HG02798 (cell line): ENCODE measurements at regions not wholly inside any gene's neighbourhood (a gene's known extent, or its start where the extent isn't known, plus 50 kb on each side); places are given as distances from the start of the nearest gene placed in this dataset.
"Not testable (repeated sequence)": the region's sequence is repeated elsewhere in the genome, so short reads cannot be mapped to it uniquely, and the experiment has no call there.

Experiments used
- ATAC-seq: cut with Tn5 transposase; IDR thresholded peaks from one replicate; pipeline ENCODE4 v1.9.1; 2021; ENCODE audit warnings: mild to moderate bottlenecking; ENCODE audit not compliant: unreplicated experiment, poor library complexity

- no peak for ATAC-seq
Observed at GRCh38 chr13:76672420-76672819, 213.8 kb downstream of the KCTD12 start.

- no peak for ATAC-seq
Observed at GRCh38 chr13:76668716-76669115, 217.5 kb downstream of the KCTD12 start.

GRCh38 chr13:76668141-76668540, 218.1 kb downstream of the KCTD12 start:
- no peak for ATAC-seq

- no peak for ATAC-seq
Observed at GRCh38 chr13:76667551-76667950, 218.7 kb downstream of the KCTD12 start.

- no peak for ATAC-seq
Observed at GRCh38 chr13:76663592-76664335, 222.4 kb downstream of the KCTD12 start.

GRCh38 chr13:76659074-76659473, 227.1 kb downstream of the KCTD12 start:
- not testable (repeated sequence) for ATAC-seq

GRCh38 chr13:76656500-76656899, 229.7 kb downstream of the KCTD12 start:
- ATAC-seq, result no peak

GRCh38 chr13:76656056-76656455, 230.1 kb downstream of the KCTD12 start:
- ATAC-seq, result no peak

- ATAC-seq, result no peak
Observed at GRCh38 chr13:76654263-76654662, 231.9 kb downstream of the KCTD12 start.

- no peak for ATAC-seq
Observed at GRCh38 chr13:76651286-76651685, 234.9 kb downstream of the KCTD12 start.

GRCh38 chr13:76647550-76647949, 238.7 kb downstream of the KCTD12 start:
- no peak for ATAC-seq

- no peak for ATAC-seq
Observed at GRCh38 chr13:76646946-76647345, 239.3 kb downstream of the KCTD12 start.

- ATAC-seq, result no peak
Observed at GRCh38 chr13:76645632-76646031, 240.6 kb downstream of the KCTD12 start.

GRCh38 chr13:76644906-76645305, 241.3 kb downstream of the KCTD12 start:
- ATAC-seq, result no peak

- ATAC-seq, result no peak
Observed at GRCh38 chr13:76643596-76643995, 242.6 kb downstream of the KCTD12 start.

- no peak for ATAC-seq
Observed at GRCh38 chr13:76641056-76641455, 245.1 kb downstream of the KCTD12 start.

- ATAC-seq, result no peak
Observed at GRCh38 chr13:76638882-76639281, 247.3 kb downstream of the KCTD12 start.

- ATAC-seq, result no peak
Observed at GRCh38 chr13:76638181-76638580, 248.0 kb downstream of the KCTD12 start.

- no peak for ATAC-seq
Observed at GRCh38 chr13:76637641-76638141, 248.5 kb downstream of the KCTD12 start.

GRCh38 chr13:76636829-76637228, 249.4 kb downstream of the KCTD12 start:
- no peak for ATAC-seq

- ATAC-seq, result no peak
Observed at GRCh38 chr13:76635232-76636230, 250.7 kb downstream of the KCTD12 start.
